Testis (tissue), 2 donors: ENCODE measurements at regions not wholly inside any gene's neighbourhood (a gene's known extent, or its start where the extent isn't known, plus 50 kb on each side); places are given as distances from the start of the nearest gene placed in this dataset.

Experiments used
- DNase-seq: peaks from one replicate; pipeline ENCODE4 v3.0.0-alpha.2; 2019
- H3K27ac ChIP-seq, 2 donors: fragments of 200-600 bp; sonication (generic); one replicate each; pipeline ENCODE4 v1.5.1; 2019
- H3K27me3 ChIP-seq: fragments of 200-600 bp; sonication (generic); one replicate; pipeline ENCODE4 v1.5.1; 2019
- H3K36me3 ChIP-seq: fragments of 200-600 bp; sonication (generic); one replicate; pipeline ENCODE4 v1.5.1; 2017; ENCODE audit warnings: low read depth; ENCODE audit errors: missing control alignments
- H3K4me1 ChIP-seq: fragments of 200-600 bp; sonication (generic); one replicate; pipeline ENCODE4 v1.5.1; 2019
- H3K4me3 ChIP-seq, 2 donors: fragments of 200-600 bp; sonication (generic); one replicate each; pipeline ENCODE4 v1.5.1; 2017 to 2019
- H3K9me3 ChIP-seq: fragments of 200-600 bp; sonication (generic); one replicate; pipeline ENCODE4 v1.5.1; 2017
- POLR2A ChIP-seq: fragments of 450-650 bp; IDR thresholded peaks from one replicate; pipeline ENCODE4 v1.6.1; 2017; ENCODE audit warnings: antibody characterized with exemption, mild to moderate bottlenecking, moderate library complexity
- WGBS, 2 donors: methylation state at CpG; one replicate each; pipeline ENCODE4 v1.1.5; 2018; 5-methylcytosine and 5-hydroxymethylcytosine counted together
- intact Hi-C: fragments of 100-400 bp; cut with DNase I; formaldehyde crosslinking; loops from one replicate; pipeline ENCODE4 v1.15.1; 2023; ENCODE audit warnings: low total_unique reads
- TF ChIP-seq, protein P1 (sequence below), 3 experiments: fragments of 450-650 bp in 2 of 3; fragments of 200-600 bp in 1 of 3; sonication (generic) in 1 of 3; IDR thresholded peaks; one replicate each; pipeline ENCODE4 v1.5.1; 2016 to 2019; ENCODE audit warnings: antibody characterized with exemption in 3 of 3, mild to moderate bottlenecking in 2 of 3, moderate library complexity in 1 of 3

DNA sequence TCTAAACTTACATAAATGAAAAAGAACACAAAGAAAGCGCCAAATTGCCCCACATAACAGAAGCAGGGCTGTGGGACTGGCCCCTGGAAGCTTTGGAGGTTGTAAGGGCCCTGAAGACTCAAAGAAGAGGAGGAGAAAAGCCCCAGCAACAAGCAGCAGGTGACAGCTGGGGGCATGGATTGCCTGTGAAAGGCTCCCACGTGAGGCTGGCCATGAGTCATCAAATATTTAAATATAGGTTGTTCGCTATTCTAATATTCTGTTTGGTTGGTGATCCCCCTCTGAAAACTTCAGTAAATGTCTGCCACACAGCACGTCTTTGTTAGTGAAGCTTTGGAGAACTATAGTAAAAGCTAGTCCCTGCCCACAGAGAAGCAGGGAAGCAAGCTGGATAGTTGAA is 132.4 kb downstream of the MREG start:
- no peaks in the 10 kb centered on the region for H3K4me1 ChIP-seq
- H3K27ac ChIP-seq = no peak overlapping the region
- DNase-seq = no peak
- WGBS, 2 donors = 83 to 86% methylated on average over 4 of the region's 4 CpGs
- H3K27me3 ChIP-seq = no peaks in the 10 kb centered on the region
- H3K36me3 ChIP-seq = no peaks in the 10 kb centered on the region
- H3K4me3 ChIP-seq = no peak overlapping the region
- intact Hi-C loops = no loop called here
- no peaks in the 10 kb centered on the region for H3K9me3 ChIP-seq
- no peak for TF ChIP-seq POLR2A
- TF ChIP-seq, protein P1, sequence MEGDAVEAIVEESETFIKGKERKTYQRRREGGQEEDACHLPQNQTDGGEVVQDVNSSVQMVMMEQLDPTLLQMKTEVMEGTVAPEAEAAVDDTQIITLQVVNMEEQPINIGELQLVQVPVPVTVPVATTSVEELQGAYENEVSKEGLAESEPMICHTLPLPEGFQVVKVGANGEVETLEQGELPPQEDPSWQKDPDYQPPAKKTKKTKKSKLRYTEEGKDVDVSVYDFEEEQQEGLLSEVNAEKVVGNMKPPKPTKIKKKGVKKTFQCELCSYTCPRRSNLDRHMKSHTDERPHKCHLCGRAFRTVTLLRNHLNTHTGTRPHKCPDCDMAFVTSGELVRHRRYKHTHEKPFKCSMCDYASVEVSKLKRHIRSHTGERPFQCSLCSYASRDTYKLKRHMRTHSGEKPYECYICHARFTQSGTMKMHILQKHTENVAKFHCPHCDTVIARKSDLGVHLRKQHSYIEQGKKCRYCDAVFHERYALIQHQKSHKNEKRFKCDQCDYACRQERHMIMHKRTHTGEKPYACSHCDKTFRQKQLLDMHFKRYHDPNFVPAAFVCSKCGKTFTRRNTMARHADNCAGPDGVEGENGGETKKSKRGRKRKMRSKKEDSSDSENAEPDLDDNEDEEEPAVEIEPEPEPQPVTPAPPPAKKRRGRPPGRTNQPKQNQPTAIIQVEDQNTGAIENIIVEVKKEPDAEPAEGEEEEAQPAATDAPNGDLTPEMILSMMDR (IDR thresholded peaks at IDR 0.05) = no peak

DNA sequence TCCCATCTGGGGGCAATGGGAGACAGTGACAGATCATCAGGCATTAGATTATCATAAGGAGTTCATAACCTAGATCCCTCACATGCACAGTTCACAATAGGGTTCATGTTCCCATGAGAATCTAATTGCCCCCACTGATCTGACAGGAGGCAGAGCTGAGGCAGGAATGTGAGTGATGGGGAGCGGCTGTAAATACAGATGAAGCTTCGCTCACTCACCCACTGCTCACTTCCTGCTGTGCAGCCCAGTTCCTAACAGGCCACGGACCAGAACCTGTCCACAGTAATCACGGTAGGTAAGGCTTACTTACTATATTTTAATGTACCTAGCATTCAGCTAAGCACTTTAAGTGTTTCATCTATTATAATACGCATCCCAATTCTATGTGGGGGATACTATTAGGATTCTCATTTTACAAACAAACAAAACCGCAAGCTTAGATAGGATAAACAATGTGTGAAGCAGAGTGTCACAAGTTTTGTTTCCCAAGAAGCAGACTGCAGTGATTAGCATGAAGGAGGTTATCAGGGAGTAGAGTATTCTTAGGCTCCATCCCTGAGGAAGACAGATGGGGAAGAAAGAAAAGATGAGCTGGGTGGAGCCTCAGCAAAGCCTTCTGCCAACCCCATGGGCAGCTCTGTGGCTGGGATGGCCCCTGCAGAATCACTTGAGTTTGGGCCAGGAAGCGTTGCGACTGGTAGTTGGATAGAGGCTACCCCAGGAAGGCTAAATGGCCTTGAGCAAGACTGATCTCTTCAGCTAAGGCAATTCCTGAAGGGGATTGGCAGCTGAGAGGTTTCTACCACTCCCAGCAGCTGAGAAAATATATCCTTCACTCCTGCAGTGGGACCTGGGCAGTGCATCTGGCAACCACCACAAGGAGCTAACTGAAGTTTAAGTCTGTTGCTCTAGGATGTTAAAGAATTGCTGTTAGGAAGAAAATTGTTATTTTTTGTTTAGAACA is 133.1 kb downstream of the MREG start:
- H3K4me1 ChIP-seq = no peaks in the 10 kb centered on the region

DNA sequence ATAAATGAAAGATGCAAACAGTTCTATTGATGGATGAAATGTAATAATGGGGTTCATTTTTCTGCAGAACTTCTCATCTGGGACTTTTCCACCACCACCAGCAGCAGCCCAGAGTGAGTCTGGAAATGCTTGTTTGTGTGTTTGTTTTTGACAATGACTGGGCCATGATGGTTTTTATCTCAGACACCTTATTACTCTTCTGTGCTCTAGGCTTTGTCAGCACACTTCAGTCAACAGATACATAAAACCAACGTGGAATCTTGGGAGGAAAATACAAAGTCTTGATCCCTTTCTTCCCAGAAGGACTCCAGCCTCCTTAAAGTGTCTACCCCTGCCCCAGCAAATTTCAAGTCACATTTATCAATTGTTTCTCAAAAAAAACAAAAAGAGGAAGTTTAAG is 134.0 kb downstream of the MREG start:
- intact Hi-C loops = no loop called here
- WGBS, 2 donors = 90 to 91% methylated on average over 1 of the region's 1 CpG
- TF ChIP-seq POLR2A = no peak

More for the DNA sequence above, 133.1 kb downstream of the MREG start:
- no peak overlapping the region for H3K4me3 ChIP-seq
- H3K9me3 ChIP-seq = no peaks in the 10 kb centered on the region
- H3K36me3 ChIP-seq = no peaks in the 10 kb centered on the region
- no peak for DNase-seq
- TF ChIP-seq, protein P1 (IDR thresholded peaks at IDR 0.05) = no peak
- TF ChIP-seq POLR2A = no peak
- WGBS, 2 donors = 87 to 93% methylated on average over 7 to 8 of the region's 8 CpGs
- intact Hi-C loops = no loop called here
- H3K27ac ChIP-seq = no peak overlapping the region
- H3K27me3 ChIP-seq = no peaks in the 10 kb centered on the region

DNA sequence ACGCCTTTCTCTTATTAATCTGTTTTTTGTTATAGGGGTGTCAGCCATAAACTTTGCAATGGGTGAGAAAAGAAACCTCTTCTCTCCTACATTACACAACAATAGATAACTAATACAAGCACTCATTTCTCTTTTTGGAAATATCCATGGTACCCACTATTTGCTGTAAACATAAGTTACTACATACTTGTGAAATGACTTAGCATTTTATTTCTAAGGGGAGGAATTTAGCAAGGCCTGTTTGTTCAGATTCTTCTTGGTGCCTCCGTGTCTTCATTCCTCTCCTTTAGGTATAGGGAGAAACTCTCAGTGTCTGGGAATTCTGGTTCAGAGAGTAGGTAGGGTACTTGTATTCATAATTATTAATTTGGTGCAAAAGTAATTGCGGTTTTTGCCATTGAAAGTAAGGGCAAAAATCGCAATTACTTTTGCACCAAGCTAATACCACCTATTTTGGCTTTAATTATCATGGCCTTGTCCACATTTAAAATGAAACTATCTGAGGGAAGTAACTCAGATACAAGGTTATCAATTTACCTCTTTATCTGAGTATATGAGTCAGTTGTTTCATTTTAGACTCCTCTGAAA is 134.8 kb downstream of the MREG start:
- no peaks in the 10 kb centered on the region for H3K9me3 ChIP-seq
- intact Hi-C loops = no loop called here
- no peak overlapping the region for H3K27ac ChIP-seq
- TF ChIP-seq POLR2A = no peak
- TF ChIP-seq, protein P1 (IDR thresholded peaks at IDR 0.05) = no peak
- DNase-seq = no peak
- no peaks in the 10 kb centered on the region for H3K36me3 ChIP-seq
- no peaks in the 10 kb centered on the region for H3K4me1 ChIP-seq
- H3K27me3 ChIP-seq = no peaks in the 10 kb centered on the region
- WGBS, 2 donors = 84 to 87% methylated on average over 4 of the region's 4 CpGs
- H3K4me3 ChIP-seq = no peak overlapping the region

More for the DNA sequence above, 134.0 kb downstream of the MREG start:
- H3K27me3 ChIP-seq = no peaks in the 10 kb centered on the region
- no peak overlapping the region for H3K27ac ChIP-seq
- no peaks in the 10 kb centered on the region for H3K4me1 ChIP-seq
- no peaks in the 10 kb centered on the region for H3K9me3 ChIP-seq
- H3K36me3 ChIP-seq = no peaks in the 10 kb centered on the region
- H3K4me3 ChIP-seq = no peak overlapping the region
- DNase-seq = no peak

DNA sequence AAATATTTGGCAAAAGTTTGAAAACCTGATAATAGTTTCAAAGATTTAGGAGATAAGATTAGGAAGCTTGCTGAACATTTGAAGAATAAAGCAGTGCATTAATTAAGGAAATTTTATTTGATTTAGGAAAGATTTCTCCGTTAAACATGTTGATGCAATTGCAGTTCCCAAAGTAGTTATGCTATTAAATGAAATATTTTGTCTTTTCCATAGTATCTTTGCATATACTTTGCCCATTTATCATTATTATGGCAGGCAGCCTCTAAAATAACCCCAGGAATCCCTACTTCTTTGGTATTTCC is 136.5 kb downstream of the MREG start:
- intact Hi-C loops = no loop called here
- Histone ChIP-seq H3K4me3 (no peak overlapping the region), H3K27me3 (no peaks in the 10 kb centered on the region), H3K9me3 (no peaks in the 10 kb centered on the region), H3K36me3 (no peaks in the 10 kb centered on the region), H3K4me1 (no peaks in the 10 kb centered on the region), H3K27ac (no peak overlapping the region)
- TF ChIP-seq, protein P1 (IDR thresholded peaks at IDR 0.05) = no peak
- TF ChIP-seq POLR2A = no peak
- DNase-seq = no peak
- WGBS, 2 donors = 93 to 96% methylated on average over 1 of the region's 1 CpG
